Muscle of leg (tissue), 3 donors: ENCODE measurements at regions not wholly inside any gene's neighbourhood (a gene's known extent, or its start where the extent isn't known, plus 50 kb on each side); places are given as distances from the start of the nearest gene placed in this dataset.

ENCODE experiments used
- DNase-seq: peaks from one replicate; pipeline ENCODE4 v3.0.0; 2013
- H3K27ac ChIP-seq: one replicate; pipeline ENCODE4 v1.5.1; 2013; ENCODE audit warnings: mild to moderate bottlenecking, low read length, control low read depth
- H3K27me3 ChIP-seq: one replicate; pipeline ENCODE4 v1.6.1; 2013; ENCODE audit warnings: low read length; ENCODE audit not compliant: control insufficient read depth, insufficient read depth
- H3K36me3 ChIP-seq: one replicate; pipeline ENCODE4 v1.6.1; 2013; ENCODE audit warnings: low read length; ENCODE audit not compliant: control insufficient read depth, insufficient read depth
- H3K4me1 ChIP-seq: one replicate; pipeline ENCODE4 v1.6.1; 2013; ENCODE audit warnings: low read length; ENCODE audit not compliant: control insufficient read depth, insufficient read depth
- H3K4me3 ChIP-seq: one replicate; pipeline ENCODE4 v1.5.1; 2013; ENCODE audit warnings: low read length, control low read depth
- H3K9me3 ChIP-seq: replicated peaks from 2 replicates; pipeline ENCODE4 v1.6.1; 2013; ENCODE audit warnings: low read depth, low read length; ENCODE audit not compliant: control insufficient read depth
- WGBS: methylation state at CpG from one replicate; pipeline ENCODE4 v1.1.5; 2013; ENCODE audit warnings: missing lambda C conversion rate; ENCODE audit not compliant: insufficient coverage; 5-methylcytosine and 5-hydroxymethylcytosine counted together

GRCh38 chrX:23589496-23589895, 77.8 kb upstream of the PRDX4 start:
- H3K4me1 ChIP-seq: no peaks in the 10 kb centered on the region
- H3K27me3 ChIP-seq: peaks cover 6% of the 10 kb centered on the region
- no peaks in the 10 kb centered on the region for H3K36me3 ChIP-seq
- 40% methylated on average over 3 of the region's 4 CpGs for WGBS
- no peak overlapping the region for H3K27ac ChIP-seq
- DNase-seq: no peak
- peaks cover 3% of the 10 kb centered on the region for H3K9me3 ChIP-seq
- H3K4me3 ChIP-seq: no peak overlapping the region

- 77% methylated on average over 5 of the region's 5 CpGs for WGBS
- Histone ChIP-seq H3K36me3 (no peaks in the 10 kb centered on the region), H3K27me3 (peaks cover 8% of the 10 kb centered on the region), H3K4me1 (no peaks in the 10 kb centered on the region), H3K4me3 (no peak overlapping the region), H3K9me3 (peaks cover 3% of the 10 kb centered on the region), H3K27ac (no peak overlapping the region)
- DNase-seq: no peak
Measured at GRCh38 chrX:23592741-23593140, 74.6 kb upstream of the PRDX4 start.

- Histone ChIP-seq H3K27me3 (peaks cover 8% of the 10 kb centered on the region), H3K27ac (no peak overlapping the region), H3K36me3 (no peaks in the 10 kb centered on the region), H3K9me3 (no peaks in the 10 kb centered on the region), H3K4me1 (no peaks in the 10 kb centered on the region), H3K4me3 (no peak overlapping the region)
- no peak for DNase-seq
- WGBS: no CpG with 5 or more reads among the region's 5 CpGs
Measured at GRCh38 chrX:23598575-23598974, 68.7 kb upstream of the PRDX4 start.

- WGBS: no CpG with 5 or more reads among the region's 1 CpG
- Histone ChIP-seq H3K9me3 (no peaks in the 10 kb centered on the region), H3K27me3 (peaks cover 14% of the 10 kb centered on the region)
Measured at GRCh38 chrX:23603501-23603900, 63.8 kb upstream of the PRDX4 start.

GRCh38 chrX:23610495-23610894, 56.8 kb upstream of the PRDX4 start:
- no peak for DNase-seq
- Histone ChIP-seq H3K27me3 (peaks cover 16% of the 10 kb centered on the region), H3K36me3 (no peaks in the 10 kb centered on the region), H3K9me3 (no peaks in the 10 kb centered on the region), H3K27ac (no peak overlapping the region), H3K4me3 (no peak overlapping the region), H3K4me1 (no peaks in the 10 kb centered on the region)
- no CpG with 5 or more reads among the region's 1 CpG for WGBS

More at GRCh38 chrX:23603501-23603900, 63.8 kb upstream of the PRDX4 start:
- no peaks in the 10 kb centered on the region for H3K4me1 ChIP-seq
- no peaks in the 10 kb centered on the region for H3K36me3 ChIP-seq
- no peak for DNase-seq
- H3K4me3 ChIP-seq: no peak overlapping the region
- H3K27ac ChIP-seq: no peak overlapping the region

GRCh38 chrX:23612846-23613245, 54.4 kb upstream of the PRDX4 start:
- no peak for DNase-seq
- no peak overlapping the region for H3K27ac ChIP-seq
- no peaks in the 10 kb centered on the region for H3K9me3 ChIP-seq
- no peaks in the 10 kb centered on the region for H3K4me1 ChIP-seq
- H3K36me3 ChIP-seq: no peaks in the 10 kb centered on the region
- peaks cover 6% of the 10 kb centered on the region for H3K27me3 ChIP-seq
- WGBS: no CpG with 5 or more reads among the region's 1 CpG
- no peak overlapping the region for H3K4me3 ChIP-seq

GRCh38 chrX:23616361-23616760, 50.9 kb upstream of the PRDX4 start:
- Histone ChIP-seq H3K27ac (no peak overlapping the region), H3K4me1 (no peaks in the 10 kb centered on the region), H3K4me3 (no peak overlapping the region), H3K27me3 (peaks cover 7% of the 10 kb centered on the region), H3K9me3 (no peaks in the 10 kb centered on the region), H3K36me3 (no peaks in the 10 kb centered on the region)
- whole genome bisulfite sequencing: no CpG with 5 or more reads among the region's 5 CpGs
- peak; percentile 12 for DNase-seq
